Keratinocyte (primary cell): ENCODE measurements at regions not wholly inside any gene's neighbourhood (a gene's known extent, or its start where the extent isn't known, plus 50 kb on each side); places are given as distances from the start of the nearest gene placed in this dataset.

Source experiments
- CTCF ChIP-seq, 3 experiments: IDR thresholded peaks in 1 of 3; conservative IDR thresholded peaks in 1 of 3; optimal IDR thresholded peaks in 1 of 3; 2 replicates in 2 of 3; 3 replicates in 1 of 3; pipeline versions ENCODE3 to v1.5.1; 2011; ENCODE audit warnings: low read length in 3 of 3, mild to moderate bottlenecking in 3 of 3, moderate library complexity in 2 of 3, control low read depth in 1 of 3, inconsistent platforms in 1 of 3; ENCODE audit not compliant: insufficient read depth in 2 of 3; ENCODE audit errors: extremely low read depth in 1 of 3
- EZH2 ChIP-seq: IDR thresholded peaks from one replicate; pipeline ENCODE4 v1.6.1; 2012; ENCODE audit warnings: inconsistent platforms, mild to moderate bottlenecking, low read length, moderate library complexity

GRCh38 chr5:4542145-4542778 is 597.9 kb upstream of the ADAMTS16 start:
- TF ChIP-seq CTCF (optimal IDR thresholded peaks at IDR 0.05 in 1 of 3, IDR thresholded peaks at IDR 0.05 in 1 of 3, conservative IDR thresholded peaks at IDR 0.05 in 1 of 3; ENCODE audit: extremely low read depth in 1 of 3, insufficient read depth in 2 of 3, low read length in 3 of 3) (no peak), EZH2 (no peak)
